GM23248 (cell line): ENCODE measurements at regions not wholly inside any gene's neighbourhood (a gene's known extent, or its start where the extent isn't known, plus 50 kb on each side); places are given as distances from the start of the nearest gene placed in this dataset.
"Not testable (repeated sequence)": the region's sequence is repeated elsewhere in the genome, so short reads cannot be mapped to it uniquely, and the experiment has no call there.

Experiments
- DNase-seq: peaks from one replicate; pipeline ENCODE4 v3.0.0-alpha.2; 2015
- H2AFZ ChIP-seq: fragments of 200-600 bp; sonication (generic); 2 replicates; pipeline ENCODE4 v1.6.1; 2016; ENCODE audit warnings: antibody characterized with exemption
- H3F3A ChIP-seq: fragments of 200-600 bp; sonication (generic); 2 replicates; pipeline ENCODE4 v1.6.1; 2016; ENCODE audit warnings: mild to moderate bottlenecking, antibody characterized with exemption, mixed run types; ENCODE audit not compliant: insufficient read depth
- H3K27ac ChIP-seq: fragments of 200-600 bp; sonication (generic); 2 replicates; pipeline ENCODE4 v1.5.1; 2016; ENCODE audit warnings: mild to moderate bottlenecking
- H3K27me3 ChIP-seq: fragments of 200-600 bp; sonication (generic); replicated peaks from 2 replicates; pipeline ENCODE4 v1.6.1; 2016; ENCODE audit warnings: mild to moderate bottlenecking; ENCODE audit not compliant: insufficient read depth
- H3K36me3 ChIP-seq: fragments of 200-600 bp; sonication (generic); 2 replicates; pipeline ENCODE4 v1.6.1; 2016; ENCODE audit warnings: low read depth, mild to moderate bottlenecking
- H3K4me1 ChIP-seq: fragments of 200-600 bp; sonication (generic); 2 replicates; pipeline ENCODE4 v1.6.1; 2016; ENCODE audit warnings: mild to moderate bottlenecking; ENCODE audit not compliant: insufficient read depth
- H3K4me2 ChIP-seq: fragments of 200-600 bp; sonication (generic); one replicate; pipeline ENCODE4 v1.6.1; 2016; ENCODE audit warnings: mild to moderate bottlenecking; ENCODE audit not compliant: unreplicated experiment
- H3K4me3 ChIP-seq: fragments of 200-600 bp; sonication (generic); 2 replicates; pipeline ENCODE4 v1.5.1; 2016; ENCODE audit warnings: mild to moderate bottlenecking
- H3K79me2 ChIP-seq: fragments of 200-600 bp; sonication (generic); 2 replicates; pipeline ENCODE4 v1.6.1; 2016; ENCODE audit warnings: mild to moderate bottlenecking; ENCODE audit not compliant: insufficient read depth
- H3K9ac ChIP-seq: fragments of 200-600 bp; sonication (generic); 2 replicates; pipeline ENCODE4 v1.6.1; 2016; ENCODE audit warnings: mild to moderate bottlenecking
- H3K9me2 ChIP-seq: fragments of 200-600 bp; sonication (generic); 2 replicates; pipeline ENCODE4 v1.6.1; 2016; ENCODE audit warnings: mixed run types, mild to moderate bottlenecking, moderate library complexity; ENCODE audit not compliant: insufficient read depth
- H3K9me3 ChIP-seq: fragments of 200-600 bp; sonication (generic); one replicate; pipeline ENCODE4 v1.6.1; 2017; ENCODE audit warnings: low read depth
- H4K20me1 ChIP-seq: fragments of 200-600 bp; sonication (generic); 2 replicates; pipeline ENCODE4 v1.6.0; 2016; ENCODE audit not compliant: insufficient read depth
- EZH2 ChIP-seq: fragments of 200-600 bp; sonication (generic); IDR thresholded peaks from 2 replicates; pipeline ENCODE4 v1.6.1; 2018; ENCODE audit warnings: antibody characterized with exemption, mild to moderate bottlenecking; ENCODE audit not compliant: insufficient read depth, poor library complexity, severe bottlenecking
- EZH2phosphoT487 ChIP-seq: fragments of 200-600 bp; sonication (generic); IDR thresholded peaks from 2 replicates; pipeline ENCODE4 v1.6.1; 2018; ENCODE audit warnings: antibody characterized with exemption, moderate library complexity, mild to moderate bottlenecking, low read depth; ENCODE audit not compliant: insufficient read depth
- WGBS, 2 experiments: methylation state at CpG; one replicate each; pipeline ENCODE4 v1.1.6; 2015 to 2017; ENCODE audit warnings: low lambda C conversion rate in 2 of 2, low coverage in 1 of 2; ENCODE audit errors: missing lambda C conversion rate in 2 of 2; 5-methylcytosine and 5-hydroxymethylcytosine counted together
- in situ Hi-C: fragments of 300-500 bp; cut with MboI; formaldehyde crosslinking; loops from 2 replicates; pipeline ENCODE4 v1.15.0; 2020

DNA sequence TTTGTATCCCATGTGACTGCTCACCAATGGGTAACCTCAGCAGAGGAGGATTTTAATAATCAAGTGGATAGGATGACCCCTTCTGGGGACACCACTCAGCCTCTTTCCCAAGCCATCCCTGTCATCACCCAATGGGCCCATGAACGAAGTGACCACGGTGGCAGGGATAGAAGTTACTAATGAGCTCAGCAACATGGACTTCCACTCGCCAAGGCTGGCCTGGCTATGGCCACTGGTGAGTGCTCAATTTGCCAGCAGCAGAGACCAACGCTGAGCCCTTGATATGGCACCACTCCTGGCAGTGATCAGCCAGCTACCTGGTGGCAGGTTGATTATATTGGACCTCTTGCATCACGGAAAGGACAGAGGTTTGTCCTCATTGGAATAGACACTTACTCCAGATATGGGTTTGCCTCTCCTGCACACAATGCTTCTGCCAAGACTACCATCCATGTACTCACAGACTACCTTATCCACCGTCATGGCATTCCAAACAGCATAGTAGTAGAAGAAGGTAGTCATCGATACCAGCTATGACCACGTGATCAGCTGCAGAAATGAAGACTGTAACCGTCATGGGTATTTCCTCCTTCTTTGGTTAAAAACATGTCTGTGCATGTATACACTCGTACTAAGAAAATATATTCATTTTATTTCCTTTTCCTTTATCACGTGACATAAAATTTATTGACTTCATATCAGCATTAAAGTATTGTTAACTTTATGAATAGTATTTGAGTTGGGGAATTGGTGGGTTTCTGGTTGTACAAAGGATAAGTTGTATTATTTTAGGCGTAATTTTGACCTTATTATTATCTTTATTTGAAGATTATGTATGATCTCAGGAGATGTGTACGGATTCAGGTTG is 562.6 kb downstream of the PTPRU start:
- no peak overlapping the region for H2AFZ ChIP-seq
- H3K79me2 ChIP-seq: no peaks in the 10 kb centered on the region
- WGBS, 2 experiments: 48 to 56% methylated on average over 13 of the region's 13 CpGs
- H3K4me3 ChIP-seq: no peak overlapping the region
- H3K27me3 ChIP-seq: no peaks in the 10 kb centered on the region
- H3K9ac ChIP-seq: no peak overlapping the region
- no peaks in the 10 kb centered on the region for H3K4me1 ChIP-seq
- no peaks in the 10 kb centered on the region for H3K36me3 ChIP-seq
- no peaks in the 10 kb centered on the region for H4K20me1 ChIP-seq
- no peak for DNase-seq
- H3K9me3 ChIP-seq: no peaks in the 10 kb centered on the region
- in situ Hi-C loops: no loop called here
- TF ChIP-seq EZH2: no peak
- no peak for TF ChIP-seq EZH2phosphoT487
- H3F3A ChIP-seq: no peaks in the 10 kb centered on the region
- no peak overlapping the region for H3K4me2 ChIP-seq
- H3K27ac ChIP-seq: no peak overlapping the region
- no peaks in the 10 kb centered on the region for H3K9me2 ChIP-seq

- H3K27me3 ChIP-seq, H3K27ac ChIP-seq, H3K9me2 ChIP-seq, H3K36me3 ChIP-seq, H3K9ac ChIP-seq, H4K20me1 ChIP-seq, H3K4me1 ChIP-seq, H3K4me2 ChIP-seq, H3F3A ChIP-seq, H2AFZ ChIP-seq, H3K4me3 ChIP-seq, H3K79me2 ChIP-seq, in situ Hi-C loops, DNase-seq, H3K9me3 ChIP-seq: not testable (repeated sequence)
- 44 to 58% methylated on average over 1 of the region's 1 CpG for WGBS, 2 experiments
These were observed 560.8 kb downstream of the PTPRU start for GRCh38 chr1:29797125-29797524.

GRCh38 chr1:29795965-29796364 is 559.6 kb downstream of the PTPRU start:
- H3K4me2 ChIP-seq, H3K4me3 ChIP-seq, H3F3A ChIP-seq, H3K9me2 ChIP-seq, H3K27ac ChIP-seq, H3K36me3 ChIP-seq, H3K27me3 ChIP-seq, H3K9me3 ChIP-seq, H4K20me1 ChIP-seq, DNase-seq, in situ Hi-C loops, H2AFZ ChIP-seq, H3K79me2 ChIP-seq, H3K9ac ChIP-seq, H3K4me1 ChIP-seq: not testable (repeated sequence)
- 20 to 28% methylated on average over 2 of the region's 2 CpGs for WGBS, 2 experiments

GRCh38 chr1:29793653-29794348 is 557.5 kb downstream of the PTPRU start:
- in situ Hi-C loops: no loop called here
- Histone ChIP-seq H3F3A (no peaks in the 10 kb centered on the region), H4K20me1 (no peaks in the 10 kb centered on the region), H3K27me3 (0 out of 2 replicates have a peak, but pooled peaks cover 5% of the 10 kb centered on the region), H3K9me3 (no peaks in the 10 kb centered on the region), H3K9ac (no peak overlapping the region), H3K4me1 (no peaks in the 10 kb centered on the region), H3K9me2 (no peaks in the 10 kb centered on the region), H3K4me3 (no peak overlapping the region), H3K4me2 (no peak overlapping the region), H3K36me3 (no peaks in the 10 kb centered on the region), H3K79me2 (no peaks in the 10 kb centered on the region), H3K27ac (no peak overlapping the region), H2AFZ (no peak overlapping the region)
- 65% methylated on average over 8 of the region's 8 CpGs for WGBS, 2 experiments
- TF ChIP-seq EZH2phosphoT487: no peak
- DNase-seq: no peak
